ENCODE measurements at regions not wholly inside any gene's neighbourhood (a gene's known extent, or its start where the extent isn't known, plus 50 kb on each side); places are given as distances from the start of the nearest gene placed in this dataset.

- Mint-ChIP-seq H3K4me1 (no peaks in the 10 kb centered on the region), H3K27ac (no peak overlapping the region), H3K27me3 (ENCODE audit: low read depth) (no peaks in the 10 kb centered on the region), H3K9me3 (no peaks in the 10 kb centered on the region), H3K4me3 (no peak overlapping the region), H3K36me3 (no peaks in the 10 kb centered on the region)
- TF ChIP-seq, protein P1, sequence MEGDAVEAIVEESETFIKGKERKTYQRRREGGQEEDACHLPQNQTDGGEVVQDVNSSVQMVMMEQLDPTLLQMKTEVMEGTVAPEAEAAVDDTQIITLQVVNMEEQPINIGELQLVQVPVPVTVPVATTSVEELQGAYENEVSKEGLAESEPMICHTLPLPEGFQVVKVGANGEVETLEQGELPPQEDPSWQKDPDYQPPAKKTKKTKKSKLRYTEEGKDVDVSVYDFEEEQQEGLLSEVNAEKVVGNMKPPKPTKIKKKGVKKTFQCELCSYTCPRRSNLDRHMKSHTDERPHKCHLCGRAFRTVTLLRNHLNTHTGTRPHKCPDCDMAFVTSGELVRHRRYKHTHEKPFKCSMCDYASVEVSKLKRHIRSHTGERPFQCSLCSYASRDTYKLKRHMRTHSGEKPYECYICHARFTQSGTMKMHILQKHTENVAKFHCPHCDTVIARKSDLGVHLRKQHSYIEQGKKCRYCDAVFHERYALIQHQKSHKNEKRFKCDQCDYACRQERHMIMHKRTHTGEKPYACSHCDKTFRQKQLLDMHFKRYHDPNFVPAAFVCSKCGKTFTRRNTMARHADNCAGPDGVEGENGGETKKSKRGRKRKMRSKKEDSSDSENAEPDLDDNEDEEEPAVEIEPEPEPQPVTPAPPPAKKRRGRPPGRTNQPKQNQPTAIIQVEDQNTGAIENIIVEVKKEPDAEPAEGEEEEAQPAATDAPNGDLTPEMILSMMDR (IDR thresholded peaks at IDR 0.05; ENCODE audit: unreplicated experiment): no peak
- no peak for DNase-seq (ENCODE audit: low spot score in 2 of 2, unreplicated experiment in 2 of 2)
Observed at GRCh38 chr3:162150790-162151189, 654.2 kb downstream of the OTOL1 start.

- no peaks in the 10 kb centered on the region for H3K9me3 Mint-ChIP-seq
- no peak overlapping the region for H3K27ac Mint-ChIP-seq
- no peak overlapping the region for H3K4me3 Mint-ChIP-seq
- DNase-seq (ENCODE audit: low spot score in 2 of 2, unreplicated experiment in 2 of 2): no peak
- no peaks in the 10 kb centered on the region for H3K4me1 Mint-ChIP-seq
- no peaks in the 10 kb centered on the region for H3K36me3 Mint-ChIP-seq
- H3K27me3 Mint-ChIP-seq (ENCODE audit: low read depth): no peaks in the 10 kb centered on the region
- TF ChIP-seq, protein P1 (IDR thresholded peaks at IDR 0.05; ENCODE audit: unreplicated experiment): no peak
Observed at GRCh38 chr3:162152636-162153035, 656.0 kb downstream of the OTOL1 start.

DNA sequence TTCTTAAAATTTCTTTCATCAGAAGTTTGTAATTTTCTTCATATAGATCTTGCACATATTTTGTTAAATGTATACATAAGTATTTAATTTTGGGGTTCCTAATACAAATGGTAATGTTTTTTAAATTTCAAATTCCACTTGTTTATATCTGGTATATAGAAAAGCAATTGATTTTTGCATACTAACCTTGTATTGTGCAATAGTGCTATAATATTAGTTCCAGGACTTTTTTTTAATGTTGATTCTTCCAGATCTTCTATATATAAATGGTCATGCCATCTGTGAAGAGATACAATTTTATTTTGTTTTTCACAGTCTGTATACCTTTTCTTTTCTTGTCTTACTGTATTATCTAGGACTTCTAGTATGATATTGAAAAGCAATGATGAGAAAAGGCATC, 665.0 kb downstream of the OTOL1 start:
- Mint-ChIP-seq H3K9me3 (peaks cover 3% of the 10 kb centered on the region), H3K4me1 (no peaks in the 10 kb centered on the region), H3K27ac (no peak overlapping the region), H3K4me3 (no peak overlapping the region), H3K27me3 (ENCODE audit: low read depth) (no peaks in the 10 kb centered on the region), H3K36me3 (no peaks in the 10 kb centered on the region)
- TF ChIP-seq, protein P1 (IDR thresholded peaks at IDR 0.05; ENCODE audit: unreplicated experiment): no peak
- no peak for DNase-seq (ENCODE audit: low spot score in 2 of 2, unreplicated experiment in 2 of 2)

DNA sequence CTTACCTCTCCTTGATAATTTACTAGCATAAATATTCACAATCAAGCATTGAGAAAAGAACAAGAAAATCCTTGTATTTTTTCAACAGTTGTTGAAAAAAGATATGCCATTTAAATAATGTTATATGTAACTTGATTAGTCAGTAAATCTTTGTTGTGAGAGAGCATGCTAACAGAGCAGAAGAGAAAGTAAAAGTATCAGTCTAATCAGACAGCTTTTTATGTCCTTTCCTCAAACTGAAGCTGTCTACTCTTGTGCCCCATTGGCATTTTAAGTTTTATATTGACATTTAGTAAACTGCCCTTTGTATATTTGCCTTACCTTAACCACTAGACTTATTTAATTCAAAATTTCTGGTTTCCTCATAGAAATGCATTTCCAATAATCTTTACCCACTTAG, 668.7 kb downstream of the OTOL1 start:
- no peak for DNase-seq (ENCODE audit: low spot score in 2 of 2, unreplicated experiment in 2 of 2)
- H3K4me3 Mint-ChIP-seq: no peak overlapping the region
- TF ChIP-seq, protein P1 (IDR thresholded peaks at IDR 0.05; ENCODE audit: unreplicated experiment): no peak
- H3K4me1 Mint-ChIP-seq: no peaks in the 10 kb centered on the region
- no peaks in the 10 kb centered on the region for H3K27me3 Mint-ChIP-seq (ENCODE audit: low read depth)
- H3K36me3 Mint-ChIP-seq: no peaks in the 10 kb centered on the region
- H3K9me3 Mint-ChIP-seq: no peaks in the 10 kb centered on the region
- no peak overlapping the region for H3K27ac Mint-ChIP-seq

GRCh38 chr3:162166543-162166942, 669.9 kb downstream of the OTOL1 start:
- TF ChIP-seq, protein P1 (IDR thresholded peaks at IDR 0.05; ENCODE audit: unreplicated experiment): no peak
- H3K27me3 Mint-ChIP-seq (ENCODE audit: low read depth): no peaks in the 10 kb centered on the region
- no peaks in the 10 kb centered on the region for H3K36me3 Mint-ChIP-seq
- no peak overlapping the region for H3K4me3 Mint-ChIP-seq
- H3K4me1 Mint-ChIP-seq: no peaks in the 10 kb centered on the region
- H3K9me3 Mint-ChIP-seq: no peaks in the 10 kb centered on the region
- no peak for DNase-seq (ENCODE audit: low spot score in 2 of 2, unreplicated experiment in 2 of 2)
- no peak overlapping the region for H3K27ac Mint-ChIP-seq

DNA sequence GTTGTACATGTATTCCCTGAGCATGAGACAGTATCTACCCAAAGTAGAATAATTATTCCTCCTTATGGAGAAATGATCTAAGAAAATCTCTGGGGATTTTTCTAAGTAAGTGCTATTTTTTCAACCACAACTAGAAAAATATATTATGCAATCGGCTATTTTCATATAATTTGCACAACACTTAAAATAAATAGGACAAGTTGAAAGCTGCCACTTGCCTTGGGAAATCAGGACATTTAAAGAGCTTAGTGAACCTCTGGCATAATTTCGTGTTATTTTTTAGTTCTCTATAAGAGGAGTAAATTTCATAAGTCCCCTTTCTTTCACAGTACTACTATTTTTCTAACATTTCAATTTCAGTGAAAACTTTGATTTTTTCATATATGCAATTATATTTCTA, 672.1 kb downstream of the OTOL1 start:
- H3K27ac Mint-ChIP-seq: no peak overlapping the region

More for the DNA sequence above, 672.1 kb downstream of the OTOL1 start:
- no peaks in the 10 kb centered on the region for H3K27me3 Mint-ChIP-seq (ENCODE audit: low read depth)
- peaks cover 19% of the 10 kb centered on the region for H3K9me3 Mint-ChIP-seq
- TF ChIP-seq, protein P1 (IDR thresholded peaks at IDR 0.05; ENCODE audit: unreplicated experiment): no peak
- no peak overlapping the region for H3K4me3 Mint-ChIP-seq
- H3K36me3 Mint-ChIP-seq: no peaks in the 10 kb centered on the region
- no peak for DNase-seq (ENCODE audit: low spot score in 2 of 2, unreplicated experiment in 2 of 2)
- no peaks in the 10 kb centered on the region for H3K4me1 Mint-ChIP-seq

All from mesothelial cell of epicardium (in vitro differentiated cells).